Sigmoid colon (tissue), 6 donors: ENCODE measurements at regions not wholly inside any gene's neighbourhood (a gene's known extent, or its start where the extent isn't known, plus 50 kb on each side); places are given as distances from the start of the nearest gene placed in this dataset.

Experiments
- DNase-seq: peaks from one replicate; pipeline ENCODE4 v3.0.0-alpha.2; 2019
- H3K27ac ChIP-seq, 4 donors: fragments of 200-600 bp; sonication (generic); one replicate each; pipeline ENCODE4 v1.5.1; 2016 to 2019; ENCODE audit warnings: mild to moderate bottlenecking in 1 of 4
- H3K27me3 ChIP-seq, 3 donors: fragments of 200-600 bp; sonication (generic); one replicate each; pipeline ENCODE4 v1.5.1; 2019; ENCODE audit warnings: mild to moderate bottlenecking in 1 of 3
- H3K36me3 ChIP-seq, 4 donors: fragments of 200-600 bp; sonication (generic); one replicate each; pipeline ENCODE4 v1.5.1; 2016 to 2019
- H3K4me1 ChIP-seq, 4 donors: fragments of 200-600 bp; sonication (generic); one replicate each; pipeline ENCODE4 v1.5.1; 2017 to 2019
- H3K4me3 ChIP-seq, 4 donors: fragments of 200-600 bp; sonication (generic); one replicate each; pipeline ENCODE4 v1.5.1; 2017 to 2019; ENCODE audit warnings: mild to moderate bottlenecking in 2 of 4, moderate library complexity in 1 of 4
- H3K9me3 ChIP-seq, 4 donors: fragments of 200-600 bp in 3 of 4; sonication (generic) in 3 of 4; one replicate each; pipeline versions ENCODE4 v1.5.1 to v1.6.1; 2013 to 2019
- CTCF ChIP-seq, 4 experiments: fragments of 450-650 bp in 3 of 4; fragments of 200-600 bp in 1 of 4; IDR thresholded peaks; one replicate each; pipeline ENCODE4 v1.5.1; 2016 to 2019; ENCODE audit warnings: antibody characterized with exemption in 4 of 4, mild to moderate bottlenecking in 3 of 4, moderate library complexity in 2 of 4
- EP300 ChIP-seq, 4 donors: sonication (generic); formaldehyde crosslinking; IDR thresholded peaks; one replicate each; pipeline ENCODE4 v1.6.1; 2017; ENCODE audit warnings: antibody characterized with exemption in 4 of 4
- POLR2A ChIP-seq, 2 donors: fragments of 450-650 bp; IDR thresholded peaks; one replicate each; pipeline ENCODE4 v1.6.1; 2016; ENCODE audit warnings: antibody characterized with exemption in 2 of 2, mild to moderate bottlenecking in 2 of 2, moderate library complexity in 2 of 2
- POLR2AphosphoS5 ChIP-seq, 4 donors: sonication (generic); formaldehyde crosslinking; IDR thresholded peaks; one replicate each; pipeline ENCODE4 v1.6.1; 2017; ENCODE audit warnings: antibody characterized with exemption in 4 of 4
- WGBS, 2 donors: extraction: QIAGEN DNeasy Blood & Tissue Kit; methylation state at CpG; one replicate each; pipeline ENCODE4 v1.1.7; 2013; 5-methylcytosine and 5-hydroxymethylcytosine counted together
- intact Hi-C: fragments of 100-400 bp; cut with DNase I; formaldehyde crosslinking; loops from one replicate; pipeline ENCODE4 v1.15.1; 2023
- donor health status: healthy with polysubstance abuse.
- donor health status: healthy.

GRCh38 chr6:140671926-140672325 is 1297.5 kb upstream of the CITED2 start:
- H3K27ac ChIP-seq, result no peak overlapping the region
- H3K4me3 ChIP-seq, result no peak overlapping the region
- TF ChIP-seq EP300 (IDR thresholded peaks at IDR 0.05), result no peak
- TF ChIP-seq POLR2AphosphoS5 (IDR thresholded peaks at IDR 0.05), result no peak
- no peak for TF ChIP-seq POLR2A (IDR thresholded peaks at IDR 0.05)
- no peak for TF ChIP-seq CTCF (IDR thresholded peaks at IDR 0.05)
- 75 to 76% methylated on average over 2 of the region's 2 CpGs for WGBS, 2 donors
- H3K4me1 ChIP-seq, result no peaks in the 10 kb centered on the region
- intact Hi-C loops, result no loop called here
- H3K27me3 ChIP-seq, result no peaks in the 10 kb centered on the region
- no peaks in the 10 kb centered on the region for H3K9me3 ChIP-seq
- no peaks in the 10 kb centered on the region for H3K36me3 ChIP-seq
- no peak for DNase-seq

- no peaks in the 10 kb centered on the region for H3K27me3 ChIP-seq
- DNase-seq, result no peak
- H3K27ac ChIP-seq, result no peak overlapping the region
- H3K36me3 ChIP-seq, result no peaks in the 10 kb centered on the region
- H3K4me1 ChIP-seq, result no peaks in the 10 kb centered on the region
- no peak overlapping the region for H3K4me3 ChIP-seq
- WGBS, 2 donors, result 16 to 48% methylated on average over 1 of the region's 1 CpG
- H3K9me3 ChIP-seq, result no peaks in the 10 kb centered on the region
- intact Hi-C loops, result no loop called here
- TF ChIP-seq POLR2AphosphoS5 (IDR thresholded peaks at IDR 0.05) (no peak), CTCF (IDR thresholded peaks at IDR 0.05) (no peak), EP300 (IDR thresholded peaks at IDR 0.05) (no peak)
Measured at GRCh38 chr6:140670021-140670420, 1295.6 kb upstream of the CITED2 start.

- intact Hi-C loops, result no loop called here
- H3K4me3 ChIP-seq, result no peak overlapping the region
- no peak for DNase-seq
- H3K27me3 ChIP-seq, result no peaks in the 10 kb centered on the region
- H3K27ac ChIP-seq, result no peak overlapping the region
- 87 to 93% methylated on average over 3 of the region's 3 CpGs for WGBS, 2 donors
- no peaks in the 10 kb centered on the region for H3K9me3 ChIP-seq
- no peaks in the 10 kb centered on the region for H3K36me3 ChIP-seq
- TF ChIP-seq POLR2A (IDR thresholded peaks at IDR 0.05) (no peak), POLR2AphosphoS5 (IDR thresholded peaks at IDR 0.05) (no peak), CTCF (IDR thresholded peaks at IDR 0.05) (no peak), EP300 (IDR thresholded peaks at IDR 0.05) (no peak)
- no peaks in the 10 kb centered on the region for H3K4me1 ChIP-seq
Measured at GRCh38 chr6:140669321-140669720, 1294.9 kb upstream of the CITED2 start.

GRCh38 chr6:140663772-140664171 is 1289.3 kb upstream of the CITED2 start:
- Histone ChIP-seq H3K4me3 (no peak overlapping the region), H3K9me3 (no peaks in the 10 kb centered on the region), H3K4me1 (no peaks in the 10 kb centered on the region), H3K36me3 (no peaks in the 10 kb centered on the region), H3K27ac (no peak overlapping the region), H3K27me3 (no peaks in the 10 kb centered on the region)
- intact Hi-C loops, result no loop called here
- TF ChIP-seq POLR2AphosphoS5 (IDR thresholded peaks at IDR 0.05) (no peak), EP300 (IDR thresholded peaks at IDR 0.05) (no peak), POLR2A (IDR thresholded peaks at IDR 0.05) (no peak), CTCF (IDR thresholded peaks at IDR 0.05) (no peak)
- DNase-seq, result no peak
- WGBS, 2 donors, result 95 to 96% methylated on average over 2 of the region's 2 CpGs

GRCh38 chr6:140663094-140663493 is 1288.6 kb upstream of the CITED2 start:
- Histone ChIP-seq H3K36me3 (no peaks in the 10 kb centered on the region), H3K4me3 (no peak overlapping the region), H3K27me3 (no peaks in the 10 kb centered on the region), H3K9me3 (no peaks in the 10 kb centered on the region), H3K4me1 (no peaks in the 10 kb centered on the region), H3K27ac (no peak overlapping the region)
- WGBS, 2 donors, result 88 to 91% methylated on average over 2 of the region's 2 CpGs
- DNase-seq, result no peak
- TF ChIP-seq EP300 (IDR thresholded peaks at IDR 0.05), result no peak
- TF ChIP-seq POLR2A (IDR thresholded peaks at IDR 0.05), result no peak
- no peak for TF ChIP-seq POLR2AphosphoS5 (IDR thresholded peaks at IDR 0.05)
- no peak for TF ChIP-seq CTCF (IDR thresholded peaks at IDR 0.05)
- intact Hi-C loops, result no loop called here
